Choroid plexus epithelial cell (primary cell): ENCODE measurements at regions not wholly inside any gene's neighbourhood (a gene's known extent, or its start where the extent isn't known, plus 50 kb on each side); places are given as distances from the start of the nearest gene placed in this dataset.

ENCODE experiments used
- DNase-seq: peaks from one replicate; pipeline ENCODE4 v3.0.0-alpha.2; 2010; ENCODE audit warnings: low read depth
- H3K4me3 ChIP-seq: 2 replicates; pipeline ENCODE4 v1.5.1; 2011; ENCODE audit warnings: low read depth, mild to moderate bottlenecking, control low read depth, low read length, moderate library complexity
- TF ChIP-seq, protein P1 (sequence below): conservative IDR thresholded peaks from 2 replicates; pipeline ENCODE4 v1.5.1; 2011; ENCODE audit warnings: low read depth, mild to moderate bottlenecking, control low read depth, inconsistent platforms, low read length, moderate library complexity

DNA sequence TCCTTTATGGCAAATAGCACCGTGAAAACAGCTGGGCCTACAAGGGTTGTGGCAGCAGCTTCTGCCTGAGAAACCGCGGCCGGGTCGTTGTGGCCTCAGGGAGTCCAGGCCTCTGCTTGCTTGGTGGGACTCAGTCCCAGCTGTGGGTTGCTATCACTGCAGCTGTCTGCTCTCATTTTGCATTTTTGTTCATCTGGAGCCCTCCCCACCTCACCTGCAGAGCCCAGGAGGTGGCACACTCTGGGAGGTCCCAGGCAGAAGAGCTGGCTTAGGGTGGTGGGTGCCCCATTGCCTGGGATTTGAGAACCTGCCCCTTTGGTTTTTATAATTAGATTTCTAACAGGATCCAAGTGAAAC is 138.4 kb downstream of the GADD45G start:
- no peak overlapping the region for H3K4me3 ChIP-seq
- TF ChIP-seq, protein P1, sequence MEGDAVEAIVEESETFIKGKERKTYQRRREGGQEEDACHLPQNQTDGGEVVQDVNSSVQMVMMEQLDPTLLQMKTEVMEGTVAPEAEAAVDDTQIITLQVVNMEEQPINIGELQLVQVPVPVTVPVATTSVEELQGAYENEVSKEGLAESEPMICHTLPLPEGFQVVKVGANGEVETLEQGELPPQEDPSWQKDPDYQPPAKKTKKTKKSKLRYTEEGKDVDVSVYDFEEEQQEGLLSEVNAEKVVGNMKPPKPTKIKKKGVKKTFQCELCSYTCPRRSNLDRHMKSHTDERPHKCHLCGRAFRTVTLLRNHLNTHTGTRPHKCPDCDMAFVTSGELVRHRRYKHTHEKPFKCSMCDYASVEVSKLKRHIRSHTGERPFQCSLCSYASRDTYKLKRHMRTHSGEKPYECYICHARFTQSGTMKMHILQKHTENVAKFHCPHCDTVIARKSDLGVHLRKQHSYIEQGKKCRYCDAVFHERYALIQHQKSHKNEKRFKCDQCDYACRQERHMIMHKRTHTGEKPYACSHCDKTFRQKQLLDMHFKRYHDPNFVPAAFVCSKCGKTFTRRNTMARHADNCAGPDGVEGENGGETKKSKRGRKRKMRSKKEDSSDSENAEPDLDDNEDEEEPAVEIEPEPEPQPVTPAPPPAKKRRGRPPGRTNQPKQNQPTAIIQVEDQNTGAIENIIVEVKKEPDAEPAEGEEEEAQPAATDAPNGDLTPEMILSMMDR: no peak
- DNase-seq: no peak

DNA sequence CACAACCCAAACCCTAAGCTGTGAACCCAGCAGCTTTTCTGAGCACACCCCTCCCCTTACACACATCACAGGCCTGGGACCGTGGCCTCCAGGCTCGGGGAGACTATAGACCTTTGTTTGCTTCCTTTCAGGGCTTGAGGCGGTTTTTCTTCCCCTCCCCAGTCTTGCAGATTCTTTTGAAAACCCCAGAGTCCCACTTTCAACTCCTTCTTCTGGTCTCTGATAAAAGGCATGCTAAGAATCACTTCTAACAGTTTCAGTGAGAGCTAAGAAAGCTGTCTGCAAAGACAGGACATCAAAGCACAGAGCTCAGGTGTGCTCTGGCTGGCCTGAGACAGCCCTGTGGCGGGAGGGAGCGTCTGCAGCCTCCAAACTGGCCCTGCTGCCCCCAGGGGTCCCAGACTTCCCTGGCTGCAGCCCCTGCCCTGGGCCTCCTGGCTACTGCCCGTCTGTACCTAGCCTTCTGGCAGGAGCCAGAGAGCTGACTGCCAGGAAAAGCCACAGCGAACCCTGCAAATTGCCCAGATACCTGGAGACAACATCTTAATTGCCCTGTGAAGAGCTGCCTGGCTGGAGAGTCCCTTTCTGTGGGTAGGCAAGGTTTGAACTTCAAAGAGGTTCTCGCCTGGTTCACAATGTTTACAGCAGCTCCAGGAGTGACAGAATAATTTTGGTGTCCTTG is 138.9 kb downstream of the GADD45G start:
- DNase-seq: no peak
- TF ChIP-seq, protein P1: no peak
- H3K4me3 ChIP-seq: no peak overlapping the region

DNA sequence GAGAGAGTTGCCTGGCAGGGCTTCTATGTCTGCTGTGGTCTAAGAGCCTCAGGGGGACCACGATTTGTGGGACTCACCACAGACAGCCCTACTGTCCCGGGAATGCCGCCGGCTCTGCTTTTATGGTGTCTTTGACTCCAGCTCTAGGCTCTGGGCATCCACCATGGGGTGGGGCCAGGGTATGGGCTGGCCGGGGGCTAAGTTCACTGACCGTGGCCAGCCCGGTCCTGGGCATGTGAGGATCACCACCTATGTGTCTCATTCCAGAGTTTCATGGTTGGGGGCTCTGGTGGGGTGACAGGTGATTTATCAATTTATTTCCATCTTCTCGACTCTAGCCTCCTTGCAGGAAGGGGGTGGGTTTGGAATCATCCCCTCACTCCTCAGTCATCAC is 139.4 kb downstream of the GADD45G start:
- no peak overlapping the region for H3K4me3 ChIP-seq
- no peak for DNase-seq
- TF ChIP-seq, protein P1: no peak

DNA sequence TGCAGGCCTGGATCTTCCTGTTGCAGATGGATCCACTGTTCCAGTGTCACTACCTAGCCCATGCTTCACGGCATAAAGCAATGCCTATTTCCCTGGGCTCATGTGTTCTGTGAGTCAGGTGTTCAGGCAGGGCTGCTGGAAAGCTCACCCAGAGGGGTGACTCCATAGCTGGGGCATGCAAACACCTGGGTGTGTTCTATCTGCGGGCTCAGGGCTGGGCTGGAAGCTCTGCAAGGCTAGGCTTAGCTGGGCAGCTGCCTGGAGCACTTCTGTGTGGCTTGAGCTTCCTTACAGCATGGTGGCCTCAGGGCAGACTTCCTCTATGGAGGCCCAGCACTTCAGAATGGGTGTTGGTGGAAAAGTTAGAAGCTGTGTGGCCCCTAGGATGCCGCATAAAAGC is 139.9 kb downstream of the GADD45G start:
- no peak for DNase-seq
- no peak overlapping the region for H3K4me3 ChIP-seq
- TF ChIP-seq, protein P1: no peak

DNA sequence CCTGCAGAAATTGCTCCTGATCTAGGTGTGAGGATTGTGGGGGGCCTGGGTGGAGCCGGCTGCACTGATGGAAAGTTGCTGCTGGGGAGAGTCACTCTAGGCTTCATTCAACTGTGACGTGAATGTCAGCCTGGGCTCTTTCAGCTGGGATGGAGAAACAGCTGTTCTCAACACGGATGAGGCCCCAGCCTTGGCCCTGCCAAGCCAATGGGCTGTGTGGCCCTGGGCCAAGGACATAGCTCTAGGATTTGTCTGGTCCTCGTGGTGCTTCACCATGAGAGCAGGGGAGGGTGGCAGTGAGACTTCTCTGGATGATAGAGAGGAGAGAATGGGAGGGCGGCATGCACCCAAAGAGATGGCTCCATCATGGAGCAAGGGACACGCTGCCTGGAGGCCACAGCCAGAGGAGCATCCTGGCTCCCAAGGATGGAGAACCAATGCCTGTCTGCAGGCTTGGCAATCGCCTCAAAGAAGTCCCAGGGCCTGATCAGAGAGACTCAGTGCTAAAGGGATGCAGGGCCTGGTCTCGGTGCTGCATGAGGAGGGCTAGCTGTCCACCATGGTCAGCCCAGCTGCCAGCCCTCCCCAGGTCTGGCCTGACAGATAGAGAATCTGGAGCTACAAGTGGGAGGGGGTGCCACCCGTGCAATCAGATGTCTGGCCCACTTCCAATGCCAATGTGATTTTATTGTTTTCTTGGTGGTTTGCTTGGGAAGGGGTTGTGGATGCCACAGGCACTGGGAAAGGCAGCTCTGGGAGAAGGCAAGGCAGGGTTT is 141.0 kb downstream of the GADD45G start:
- H3K4me3 ChIP-seq: no peak overlapping the region
- no peak for DNase-seq
- TF ChIP-seq, protein P1: no peak

DNA sequence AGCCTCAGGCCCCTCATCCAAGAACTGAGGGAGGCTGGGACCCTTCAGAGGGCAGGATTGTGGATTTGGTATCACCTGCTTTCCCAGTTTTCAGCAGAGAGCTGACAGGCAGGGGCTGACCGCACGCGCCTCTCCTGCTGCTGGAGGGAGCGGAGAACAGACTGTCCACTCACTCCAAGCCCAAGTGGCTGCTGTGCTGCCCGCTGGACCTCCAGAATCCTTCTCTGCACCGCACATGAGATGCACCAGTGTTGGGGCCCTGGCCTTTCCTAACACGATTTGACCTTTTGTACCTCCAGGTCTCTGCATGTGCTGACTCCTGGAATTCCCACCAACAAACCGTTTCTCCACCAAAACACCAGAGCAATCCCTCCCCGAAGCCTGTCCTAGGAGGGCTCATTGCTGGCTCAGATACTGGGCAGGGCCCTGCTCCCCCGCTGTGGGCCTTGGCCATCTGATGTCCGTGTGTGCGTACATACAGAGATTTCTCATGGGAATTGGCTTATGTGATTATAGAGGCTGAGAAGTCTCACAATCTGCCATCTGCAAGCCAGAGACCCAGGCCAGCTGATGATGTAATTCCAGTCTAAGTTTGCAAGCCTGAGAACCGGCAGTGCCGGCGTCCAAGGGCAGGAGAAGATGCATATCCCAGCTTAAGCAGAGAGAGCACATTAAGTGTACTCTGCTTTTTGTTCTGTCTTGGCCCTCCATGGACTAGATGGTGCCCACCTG is 141.7 kb downstream of the GADD45G start:
- TF ChIP-seq, protein P1: no peak
- DNase-seq: no peak
- no peak overlapping the region for H3K4me3 ChIP-seq
